Panc1 (cell line): ENCODE measurements at regions not wholly inside any gene's neighbourhood (a gene's known extent, or its start where the extent isn't known, plus 50 kb on each side); places are given as distances from the start of the nearest gene placed in this dataset.

ENCODE experiments used
- CTCF ChIP-seq: fragments of 450-650 bp; IDR thresholded peaks from 2 replicates; pipeline ENCODE4 v1.5.1; 2017; ENCODE audit warnings: mild to moderate bottlenecking
- POLR2AphosphoS5 ChIP-seq: IDR thresholded peaks from 2 replicates; pipeline ENCODE4 v1.6.1; 2012; ENCODE audit warnings: mild to moderate bottlenecking, low read depth, low read length, moderate library complexity

- no peak for TF ChIP-seq CTCF
- TF ChIP-seq POLR2AphosphoS5 = no peak
Observed at GRCh38 chr6:56328728-56329090, 81.3 kb upstream of the COL21A1 start.
